ENCODE measurements at regions not wholly inside any gene's neighbourhood (a gene's known extent, or its start where the extent isn't known, plus 50 kb on each side); places are given as distances from the start of the nearest gene placed in this dataset.

GRCh38 chr6:167568407-167569024 is 243.6 kb downstream of the TTLL2 start:
- TF ChIP-seq POLR2A (IDR thresholded peaks at IDR 0.05) (no peak), CTCF (IDR thresholded peaks at IDR 0.05) (no peak)
